HG03095 (cell line): ENCODE measurements at regions not wholly inside any gene's neighbourhood (a gene's known extent, or its start where the extent isn't known, plus 50 kb on each side); places are given as distances from the start of the nearest gene placed in this dataset.

Source experiments
- ATAC-seq: cut with Tn5 transposase; IDR thresholded peaks from one replicate; pipeline ENCODE4 v1.9.1; 2021; ENCODE audit warnings: moderate library complexity; ENCODE audit not compliant: unreplicated experiment

DNA sequence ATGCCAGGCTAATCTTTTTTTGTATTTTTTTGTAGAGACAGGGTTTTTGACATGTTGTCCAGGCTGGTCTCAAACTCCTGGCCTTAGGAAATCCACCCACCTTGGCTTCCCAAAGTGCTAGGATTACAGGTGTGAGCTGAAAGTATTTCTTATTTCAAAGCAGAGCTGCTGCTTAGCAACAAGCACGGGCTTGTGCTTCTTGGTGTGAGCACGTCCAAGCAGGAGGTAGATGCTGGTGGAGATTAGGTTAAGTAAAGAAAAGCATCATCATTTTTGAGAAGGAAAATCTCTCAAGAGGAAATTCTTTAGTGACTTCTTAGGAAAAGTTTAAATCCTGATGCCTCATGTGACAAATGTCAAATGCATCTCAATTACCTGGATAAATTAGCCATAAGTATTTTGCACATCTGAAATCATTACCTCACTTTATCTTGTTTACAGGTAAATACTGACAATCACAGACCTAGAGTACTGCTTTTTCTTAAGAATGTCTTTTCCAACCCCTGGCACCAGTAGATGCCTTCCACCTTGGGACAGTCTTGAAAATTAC, 431.8 kb upstream of the FZD8 start:
- no peak for ATAC-seq

DNA sequence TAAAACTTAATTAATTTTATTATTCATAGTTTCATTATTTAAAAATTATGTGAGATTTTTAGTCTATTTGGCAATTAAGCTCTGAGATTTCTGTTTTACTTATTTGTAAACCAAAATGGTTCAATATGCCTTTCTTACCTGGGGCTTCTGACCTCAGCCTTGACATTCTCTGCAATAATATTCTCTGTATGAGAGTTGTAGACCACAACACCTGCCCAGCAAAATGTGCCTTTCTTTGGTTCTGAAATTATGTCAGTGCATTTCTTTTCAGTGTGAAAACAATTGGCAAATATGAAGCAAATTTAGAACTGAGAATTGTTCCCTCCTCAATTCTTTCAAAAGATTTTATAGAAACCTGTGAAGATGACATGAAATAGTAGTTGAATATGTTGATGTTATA, 426.4 kb upstream of the FZD8 start:
- no peak for ATAC-seq

DNA sequence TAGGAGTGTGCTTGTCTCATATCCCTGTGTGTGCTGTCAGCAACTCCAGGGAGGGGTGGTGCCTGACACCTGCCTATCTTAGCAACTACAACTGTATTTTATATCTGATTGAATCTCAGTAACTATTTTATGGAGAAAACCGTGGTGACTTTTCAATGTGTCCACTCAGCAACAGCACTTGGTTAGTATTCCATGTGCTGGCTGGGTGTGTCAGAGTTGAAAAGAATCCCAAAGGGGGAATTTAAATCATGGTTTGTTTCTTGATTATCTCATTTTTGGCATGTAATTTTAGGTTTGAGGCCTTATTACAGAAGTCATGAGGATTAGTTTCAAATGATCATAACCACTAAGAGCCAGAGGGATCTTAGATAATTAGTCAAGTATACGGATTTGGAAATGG, 425.7 kb upstream of the FZD8 start:
- no peak for ATAC-seq

DNA sequence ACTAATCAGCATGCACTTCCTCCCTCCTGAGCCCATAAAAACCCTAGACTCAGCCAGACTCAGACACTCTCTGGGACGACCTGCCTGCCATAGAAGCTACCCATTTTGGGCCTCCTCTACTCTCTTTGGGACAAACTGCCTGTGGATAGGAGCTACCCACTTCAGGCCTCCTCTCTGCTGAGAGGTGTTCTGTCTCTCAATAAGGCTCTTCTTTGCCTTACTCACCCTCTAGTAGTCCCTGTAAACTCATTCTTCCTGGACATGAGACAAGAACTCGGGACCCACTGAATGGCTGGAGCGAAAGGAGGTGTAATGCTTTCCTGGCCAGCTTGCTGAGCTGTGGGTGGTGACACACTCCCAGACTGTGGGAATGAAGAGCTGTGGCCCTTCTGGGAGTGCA, 424.8 kb upstream of the FZD8 start:
- no peak for ATAC-seq

DNA sequence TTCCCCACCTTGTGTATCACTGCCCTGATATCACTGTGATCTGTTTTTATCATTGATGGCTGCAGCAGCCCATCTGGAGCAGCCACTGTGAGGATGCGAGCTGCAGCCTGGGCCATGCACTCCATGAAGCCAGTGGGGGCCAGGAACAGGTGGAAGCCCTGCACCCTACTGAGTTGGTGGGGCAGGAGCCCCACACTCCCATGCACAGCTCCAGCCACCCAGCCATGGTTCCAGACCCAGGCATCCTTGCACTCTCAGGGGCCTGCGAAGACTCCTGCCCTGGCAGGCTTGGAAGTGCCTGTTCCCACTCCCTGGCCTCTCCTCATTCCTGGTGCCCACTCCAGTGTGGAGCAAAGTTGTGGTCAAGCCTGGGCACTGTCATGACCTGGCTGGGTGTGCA, 424.0 kb upstream of the FZD8 start:
- no peak for ATAC-seq

DNA sequence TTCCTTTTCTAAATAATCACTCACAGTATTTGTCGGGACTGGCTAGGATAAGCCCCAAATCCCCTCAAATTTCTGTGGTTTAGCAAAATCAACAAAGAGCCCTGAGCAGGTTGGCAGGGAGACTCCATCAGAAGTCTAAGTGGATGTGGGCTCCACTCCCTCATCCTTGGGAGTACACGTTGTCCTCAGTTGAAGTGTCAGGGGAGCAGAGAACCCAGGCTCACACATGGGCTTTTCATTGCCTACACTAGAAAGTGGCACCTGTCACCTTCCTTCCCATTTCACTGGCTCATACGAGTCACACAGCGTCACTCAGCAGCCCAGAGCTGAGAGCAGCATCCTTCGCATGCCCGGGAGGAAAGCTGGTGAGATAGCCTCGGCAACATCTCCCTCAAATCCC, 421.3 kb upstream of the FZD8 start:
- no peak for ATAC-seq

DNA sequence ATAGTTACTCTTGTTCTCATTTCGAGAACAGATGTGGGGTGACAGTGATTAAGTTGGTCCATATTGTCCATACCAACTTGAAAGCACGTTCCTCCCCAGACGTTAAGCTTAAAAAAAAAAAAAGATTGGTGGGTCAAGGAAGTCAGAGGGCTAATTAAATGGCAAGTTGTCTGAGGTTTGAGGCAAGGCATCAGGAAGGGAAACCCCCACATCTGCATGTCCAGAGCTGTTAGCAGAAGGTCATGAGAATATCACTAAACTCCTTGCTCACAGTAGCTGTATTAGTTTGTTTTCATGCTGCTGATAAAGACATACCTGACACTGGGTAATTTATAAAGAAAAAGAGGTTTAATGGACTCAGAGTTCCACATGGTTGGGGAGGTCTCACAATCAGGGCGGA, 415.6 kb upstream of the FZD8 start:
- no peak for ATAC-seq

DNA sequence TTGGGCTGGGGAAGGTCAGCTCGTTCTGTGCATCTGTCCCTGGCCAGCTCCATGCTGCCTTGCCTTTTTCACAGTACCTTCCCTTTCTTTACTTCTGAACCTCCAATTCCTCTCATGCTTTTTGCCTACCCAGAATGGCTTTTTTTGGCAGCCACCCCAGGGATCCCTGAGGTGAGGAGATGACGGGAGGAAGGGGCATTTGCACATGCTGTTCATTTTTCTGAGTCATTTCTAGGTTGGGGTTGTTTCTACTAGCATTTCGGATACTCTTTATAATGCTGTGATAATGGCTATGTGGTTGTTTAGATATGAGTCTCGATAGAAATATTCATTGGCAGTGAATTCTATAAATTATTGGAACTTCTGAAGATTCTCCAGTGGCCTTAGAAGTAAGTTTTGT, 415.1 kb upstream of the FZD8 start:
- ATAC-seq = no peak

DNA sequence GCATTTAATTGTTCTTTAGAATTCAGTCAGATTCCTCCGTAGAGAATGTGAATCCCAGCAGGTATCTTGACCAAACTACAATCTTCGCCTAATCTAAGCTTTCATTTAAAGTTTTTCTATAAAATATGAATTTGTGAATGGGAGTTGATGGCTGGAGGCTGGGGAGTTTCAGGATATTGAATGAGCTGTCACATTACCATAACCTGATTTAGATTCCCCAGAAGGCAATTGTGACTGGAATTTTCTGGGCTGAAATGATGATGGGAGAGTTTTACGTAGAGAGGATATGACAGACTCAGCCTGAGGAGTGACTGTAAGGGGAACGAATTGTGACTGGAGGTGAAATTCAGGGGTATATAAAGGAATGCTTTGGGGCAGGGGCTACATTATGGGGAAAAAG, 411.7 kb upstream of the FZD8 start:
- no peak for ATAC-seq

DNA sequence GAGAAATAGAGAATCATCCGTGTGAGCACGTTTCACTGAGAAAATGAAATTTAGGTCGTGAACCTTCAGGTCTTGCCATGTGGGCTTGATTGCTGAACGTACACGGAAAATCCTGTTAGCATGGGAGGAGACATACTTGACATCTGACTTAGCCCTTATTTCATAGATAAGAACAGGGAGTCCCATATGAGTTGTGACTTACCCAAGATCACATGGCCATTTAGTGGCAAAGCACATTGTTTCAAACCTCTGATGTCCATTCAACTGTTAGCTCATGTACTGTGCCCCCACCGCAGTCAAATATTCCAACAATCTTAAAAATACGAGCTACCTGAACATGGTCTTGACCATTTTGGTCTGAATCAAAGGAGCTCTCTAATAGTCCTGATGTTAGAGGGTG, 411.2 kb upstream of the FZD8 start:
- ATAC-seq = no peak

DNA sequence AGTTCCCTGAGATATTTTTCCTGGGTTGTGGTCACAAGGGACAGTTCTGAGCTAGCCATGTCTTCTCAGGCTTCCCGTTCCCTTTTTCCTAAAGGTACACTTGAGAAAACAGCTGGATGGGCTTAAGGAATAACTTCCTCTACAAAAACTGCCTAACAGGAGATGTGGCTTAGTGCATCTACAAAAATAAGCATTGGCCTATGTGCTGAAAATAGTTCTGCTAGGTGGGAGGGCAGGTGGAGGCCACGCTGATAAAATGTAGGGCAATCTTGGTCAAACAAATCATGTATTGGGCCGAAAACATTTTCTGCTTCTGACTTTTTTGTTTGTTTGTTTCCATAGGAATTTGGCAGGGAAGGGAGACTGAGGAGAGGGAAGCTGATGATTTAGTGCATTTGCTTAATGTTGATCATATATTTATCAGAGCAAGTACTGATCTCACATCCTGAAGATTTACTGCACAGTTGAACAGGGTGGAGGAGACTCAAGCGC, 409.4 kb upstream of the FZD8 start:
- no peak for ATAC-seq

DNA sequence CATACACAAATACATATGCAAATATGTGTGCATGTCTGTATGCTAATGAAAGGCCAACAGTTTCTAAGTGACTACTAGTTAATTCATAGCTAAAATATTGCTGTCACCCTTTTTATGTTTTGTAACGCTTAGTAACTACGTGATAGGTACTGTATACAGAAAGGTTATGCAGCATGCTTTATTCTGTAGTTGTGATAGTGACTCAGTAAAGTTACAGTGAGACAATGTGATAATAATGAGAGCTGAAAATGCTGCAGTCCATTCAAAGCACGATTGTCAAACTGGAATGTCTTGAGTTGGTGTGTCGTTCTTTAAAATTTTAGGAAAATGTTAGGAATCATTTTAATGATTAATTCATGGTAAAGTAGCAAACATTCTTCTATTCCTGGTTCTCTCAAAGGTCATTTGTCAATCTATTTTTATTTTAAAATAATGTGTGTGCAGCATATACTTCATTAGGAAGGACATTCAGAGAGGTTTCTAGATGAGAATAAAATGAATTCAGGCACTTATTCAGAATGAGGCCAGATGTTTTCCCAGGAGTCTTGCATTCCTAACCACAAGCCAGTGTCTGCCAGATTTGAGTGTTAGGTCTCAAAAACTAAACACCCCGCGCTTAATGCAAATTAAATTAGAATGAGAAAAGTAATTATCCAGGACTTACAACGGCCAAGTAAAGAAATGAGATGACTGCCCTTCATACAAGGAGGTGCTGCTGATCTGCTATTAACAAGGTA, 408.8 kb upstream of the FZD8 start:
- no peak for ATAC-seq

DNA sequence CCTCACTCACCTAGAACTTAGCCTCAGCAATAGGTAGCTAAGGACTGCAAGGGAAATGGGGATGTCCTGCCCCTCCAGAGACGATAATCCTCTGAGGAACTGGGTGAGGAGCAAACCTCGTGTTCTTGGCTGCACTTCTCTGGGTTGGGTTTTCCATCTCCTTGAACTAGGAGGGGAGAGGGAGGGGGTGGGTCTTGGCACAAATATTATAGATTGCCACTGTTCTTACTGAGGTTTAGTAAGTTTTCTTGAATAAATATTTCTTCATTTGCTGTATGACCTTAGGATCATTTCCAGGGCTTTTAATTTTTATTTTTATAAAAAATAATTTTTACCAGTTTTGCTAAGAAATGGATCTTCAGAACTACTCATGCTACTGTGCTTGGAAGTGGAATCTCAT, 406.7 kb upstream of the FZD8 start:
- no peak for ATAC-seq

DNA sequence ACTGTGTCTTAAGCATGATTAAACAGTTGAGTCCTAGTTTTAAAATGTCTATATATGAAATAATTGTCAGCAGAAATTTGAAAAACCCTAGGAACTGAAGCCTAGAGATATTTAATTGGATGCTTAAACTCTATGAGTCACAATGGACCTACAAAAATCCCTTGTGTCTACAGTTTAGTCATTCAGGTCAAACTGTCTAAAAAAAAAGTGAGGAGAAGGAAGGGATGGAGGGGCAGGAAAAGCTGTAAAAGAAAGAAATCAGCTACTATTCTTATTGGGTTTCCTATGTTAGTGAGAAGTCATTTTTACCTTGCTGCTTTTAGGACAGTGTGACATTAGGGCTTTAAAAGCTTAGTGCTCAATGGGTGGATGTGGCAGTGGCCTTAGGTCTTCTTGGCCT, 406.1 kb upstream of the FZD8 start:
- ATAC-seq = no peak

DNA sequence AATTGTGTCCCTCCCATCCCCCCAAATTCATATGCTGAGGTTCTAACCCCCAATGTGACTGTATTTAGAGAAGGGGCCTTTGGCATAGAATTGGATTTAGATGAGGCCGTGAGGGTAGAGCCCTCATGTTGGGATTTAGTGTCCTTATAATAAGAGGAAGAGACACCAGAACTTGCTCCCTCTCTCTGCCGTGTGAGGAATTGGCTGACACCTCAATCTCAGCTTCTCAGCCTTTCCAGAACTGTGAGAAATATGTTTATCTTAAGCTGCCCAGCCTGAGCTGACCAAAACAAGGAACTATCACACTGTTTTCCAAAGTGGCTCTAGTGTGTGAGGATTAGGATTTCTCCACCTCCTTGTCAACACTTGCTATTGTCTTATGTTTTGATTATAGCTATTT, 400.0 kb upstream of the FZD8 start:
- ATAC-seq = no peak

DNA sequence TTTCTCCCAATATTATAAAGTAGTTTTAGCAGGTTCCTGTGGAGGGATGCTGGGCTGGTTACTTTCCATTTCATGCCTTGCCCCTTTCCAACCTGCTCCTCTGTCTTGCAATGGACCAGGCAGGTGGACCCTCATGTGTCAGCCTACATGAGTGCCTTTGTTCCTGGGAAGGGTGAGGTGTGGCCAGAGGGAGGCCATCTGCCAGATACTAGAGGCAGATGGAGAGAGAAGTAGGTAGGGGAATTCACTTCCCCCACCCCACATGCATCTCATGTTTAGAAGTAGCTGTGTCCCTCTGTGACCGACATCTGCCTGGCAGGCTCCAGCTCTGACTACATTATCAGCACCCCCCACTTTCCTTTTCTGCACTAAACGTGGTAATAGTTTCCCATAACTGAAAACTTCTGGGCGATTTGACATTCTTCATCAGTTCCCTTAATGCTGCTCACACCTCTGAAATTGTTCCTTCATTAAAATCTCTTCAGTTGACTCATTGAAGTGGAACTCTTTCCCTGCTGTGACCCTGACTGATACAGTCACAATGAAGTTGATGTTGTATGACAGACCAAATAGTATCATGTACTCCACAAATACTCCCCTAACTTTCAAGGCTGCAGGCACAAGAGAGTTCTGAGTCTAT, 396.3 kb upstream of the FZD8 start:
- ATAC-seq = no peak

DNA sequence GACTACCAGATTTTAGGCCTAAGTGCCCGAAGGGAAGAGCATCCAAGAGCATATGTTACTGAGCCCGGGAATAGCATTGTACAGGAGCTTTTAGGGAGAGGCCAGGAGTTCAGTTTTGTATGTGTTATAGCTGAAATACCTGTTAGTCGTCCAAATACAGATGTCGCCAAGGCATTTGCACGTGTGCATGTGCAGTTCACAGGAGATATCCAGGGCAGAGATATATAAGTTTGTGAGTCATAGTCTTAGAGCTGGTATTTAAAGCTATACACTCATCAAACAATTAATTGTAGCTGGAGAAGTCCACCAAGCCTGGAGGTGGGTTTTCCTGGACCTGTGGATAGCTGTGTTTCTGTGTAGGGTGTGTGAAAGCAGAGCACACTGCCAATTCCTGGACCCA, 394.0 kb upstream of the FZD8 start:
- no peak for ATAC-seq

DNA sequence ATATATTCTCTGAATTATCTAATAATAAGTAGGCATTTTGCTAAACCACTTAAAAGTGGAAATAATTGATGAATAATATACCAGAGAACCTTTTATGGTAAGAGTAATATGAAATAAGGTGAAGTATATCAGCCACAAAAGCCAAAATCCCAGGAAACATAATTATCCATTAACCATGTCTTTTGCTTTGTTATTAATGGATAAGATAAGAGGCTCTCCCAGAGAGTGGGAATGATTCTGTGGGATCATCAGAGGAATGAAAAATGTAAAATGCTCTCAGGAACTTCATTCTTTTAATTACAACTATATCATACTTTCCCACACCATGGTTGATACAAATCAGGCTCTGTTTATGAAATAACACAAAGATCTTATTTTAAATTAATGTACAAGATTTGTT, 391.7 kb upstream of the FZD8 start:
- no peak for ATAC-seq

DNA sequence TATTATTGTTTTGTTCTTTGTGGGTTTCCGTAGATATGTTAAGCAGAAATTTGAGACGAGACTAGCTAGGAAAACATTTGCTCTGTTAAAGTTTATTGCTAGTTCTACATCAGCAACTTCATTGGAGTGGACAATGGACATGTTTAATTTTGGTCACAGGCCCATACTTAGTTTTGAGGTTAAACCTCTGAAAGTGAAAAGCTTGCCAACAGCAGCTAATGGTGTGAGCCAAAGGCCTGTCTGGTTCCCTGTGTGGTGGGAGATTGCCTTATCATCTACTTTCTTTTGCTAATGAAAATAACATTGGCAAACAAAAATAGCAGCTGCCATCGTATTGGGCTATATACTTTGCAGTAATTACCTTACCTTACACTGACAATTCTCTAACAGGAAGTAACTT, 388.4 kb upstream of the FZD8 start:
- no peak for ATAC-seq

DNA sequence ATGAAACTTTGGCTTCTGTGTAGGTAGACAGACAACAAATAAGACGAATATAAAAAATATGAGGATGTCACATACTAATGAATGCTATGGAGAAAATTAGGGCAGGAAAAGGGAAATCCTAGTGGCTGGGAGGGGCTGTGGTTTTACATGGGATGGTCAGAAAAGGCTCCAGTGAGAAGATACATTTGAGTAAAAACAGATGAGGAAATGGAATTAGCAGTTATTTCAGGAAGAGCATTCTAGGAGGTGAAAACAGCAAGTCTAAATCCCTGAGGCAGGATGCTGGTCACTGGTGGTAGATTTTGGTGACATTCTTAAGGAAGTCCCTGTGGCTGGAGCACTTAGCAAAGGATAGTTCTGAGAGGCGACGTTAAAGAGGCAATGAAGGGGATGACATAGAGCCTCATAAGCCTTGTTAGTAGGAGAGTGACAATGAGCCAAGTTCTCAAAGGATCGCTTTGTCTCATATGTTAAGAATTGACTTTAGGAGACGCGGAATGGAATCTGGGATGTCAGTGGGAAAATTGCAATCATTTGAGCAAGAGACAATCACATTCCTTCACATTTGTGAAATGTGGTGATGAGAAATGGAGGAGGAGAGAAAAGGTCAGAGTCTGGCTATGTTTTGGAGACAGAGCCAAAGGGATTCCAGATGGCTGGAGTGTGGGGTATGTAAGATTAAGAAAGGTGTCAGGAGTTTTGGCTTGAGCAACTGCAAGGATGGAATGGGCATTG, 384.7 kb upstream of the FZD8 start:
- ATAC-seq = no peak

DNA sequence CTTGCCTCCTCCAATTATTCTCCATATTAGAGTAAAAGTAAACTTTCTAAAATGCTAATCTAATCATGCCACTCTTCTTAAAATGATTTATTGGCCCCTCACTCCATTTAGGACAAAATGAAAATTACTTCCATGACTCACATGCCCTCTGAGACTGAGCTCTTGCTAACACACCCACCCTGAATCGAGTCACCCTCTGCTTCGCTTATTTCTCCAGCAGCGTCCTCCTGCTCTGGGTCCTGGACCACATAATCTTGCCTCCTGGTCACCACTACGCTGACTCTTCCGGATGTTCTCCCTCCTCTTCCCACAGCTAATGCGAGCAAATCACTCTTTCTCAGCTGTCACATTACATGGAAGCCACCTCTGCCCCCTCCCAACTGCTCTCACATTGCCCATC, 384.0 kb upstream of the FZD8 start:
- ATAC-seq = no peak

DNA sequence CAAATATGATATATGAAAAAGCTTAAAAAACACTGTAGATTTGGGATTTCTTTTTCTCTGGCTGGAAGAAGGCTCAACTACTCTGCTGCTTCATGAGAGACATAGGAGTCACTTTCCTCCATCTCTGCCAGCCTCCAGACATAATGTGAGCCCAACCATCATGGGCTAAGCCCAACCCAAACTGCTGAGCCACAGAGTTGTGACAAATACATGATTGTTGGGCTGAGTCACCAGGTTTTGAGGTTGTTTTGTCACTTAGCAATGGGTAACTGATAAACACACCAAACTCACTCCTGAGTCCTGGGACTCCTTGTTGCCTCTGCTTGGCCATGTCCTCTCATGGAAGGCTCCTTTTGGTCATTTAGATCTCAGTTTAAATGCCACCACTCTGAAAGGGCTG, 381.8 kb upstream of the FZD8 start:
- ATAC-seq = no peak
